HG03039 (cell line): ENCODE measurements at regions not wholly inside any gene's neighbourhood (a gene's known extent, or its start where the extent isn't known, plus 50 kb on each side); places are given as distances from the start of the nearest gene placed in this dataset.
A peak's percentile ranks its signal among the peaks of the same experiment; 100 is the strongest.

Source experiments
- ATAC-seq: cut with Tn5 transposase; IDR thresholded peaks from one replicate; pipeline ENCODE4 v1.9.1; 2021; ENCODE audit warnings: mild to moderate bottlenecking, moderate library complexity; ENCODE audit not compliant: unreplicated experiment

DNA sequence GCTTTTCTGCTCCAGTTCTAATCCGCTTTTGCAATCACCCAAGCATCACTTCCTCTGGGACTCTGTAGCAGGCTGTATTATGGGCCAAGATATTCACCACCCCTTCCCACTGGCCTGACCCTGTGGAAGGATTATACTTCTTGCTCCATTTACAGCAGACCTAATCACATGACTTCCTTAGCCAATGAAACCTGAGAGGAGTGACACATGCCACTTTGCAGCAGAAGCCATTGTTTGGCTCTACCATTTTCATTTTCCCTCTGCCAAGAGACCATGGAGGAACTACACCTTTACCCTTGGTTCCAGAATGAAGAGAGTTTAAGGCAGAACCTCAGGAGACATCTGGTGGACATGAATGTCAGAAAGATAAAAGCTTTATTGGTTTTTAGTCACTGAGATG lies 134.9 kb upstream of the HSD17B12 start:
- no peak for ATAC-seq

DNA sequence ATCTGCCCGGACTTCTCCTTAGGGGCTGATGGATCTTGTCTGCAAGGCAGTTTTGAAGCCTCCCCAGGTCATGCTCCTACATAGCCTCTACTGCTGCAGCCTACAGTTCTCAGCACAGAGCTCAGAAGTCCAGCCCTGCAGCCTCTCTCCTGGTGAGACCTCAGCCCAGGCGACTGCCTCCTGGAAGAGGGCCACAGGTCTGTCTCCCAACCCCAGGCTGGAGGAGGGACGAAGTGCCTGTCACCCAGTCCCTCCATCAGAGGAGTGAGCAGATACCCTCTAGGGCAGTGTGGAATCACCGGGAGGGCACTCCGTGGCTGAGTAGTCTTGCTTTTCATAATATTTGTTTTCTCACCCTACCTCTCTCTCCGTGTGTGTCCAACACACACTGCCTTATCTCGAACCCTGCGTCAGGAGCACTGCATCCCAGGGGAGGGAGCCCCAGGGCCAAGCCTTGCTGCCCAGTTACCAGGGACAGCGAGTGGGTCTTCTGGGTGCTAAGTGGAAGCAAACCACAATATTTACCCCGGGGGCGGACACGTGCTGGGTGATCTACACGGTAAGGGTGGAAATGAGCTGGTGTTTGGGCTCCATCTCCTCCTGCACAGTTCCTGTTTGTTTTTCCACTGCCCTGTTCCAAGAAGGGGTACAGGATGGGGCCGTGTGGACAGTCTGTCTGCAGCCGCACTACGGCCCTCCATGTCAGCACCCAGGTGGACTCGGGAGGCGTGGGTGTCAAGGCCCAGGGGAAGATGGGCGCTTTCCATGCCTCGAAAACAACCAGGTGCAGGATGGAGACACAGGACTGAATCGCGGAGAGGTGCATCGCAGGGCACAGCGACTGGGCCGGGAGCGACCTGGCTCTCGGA lies 133.7 kb upstream of the HSD17B12 start:
- no peak for ATAC-seq

DNA sequence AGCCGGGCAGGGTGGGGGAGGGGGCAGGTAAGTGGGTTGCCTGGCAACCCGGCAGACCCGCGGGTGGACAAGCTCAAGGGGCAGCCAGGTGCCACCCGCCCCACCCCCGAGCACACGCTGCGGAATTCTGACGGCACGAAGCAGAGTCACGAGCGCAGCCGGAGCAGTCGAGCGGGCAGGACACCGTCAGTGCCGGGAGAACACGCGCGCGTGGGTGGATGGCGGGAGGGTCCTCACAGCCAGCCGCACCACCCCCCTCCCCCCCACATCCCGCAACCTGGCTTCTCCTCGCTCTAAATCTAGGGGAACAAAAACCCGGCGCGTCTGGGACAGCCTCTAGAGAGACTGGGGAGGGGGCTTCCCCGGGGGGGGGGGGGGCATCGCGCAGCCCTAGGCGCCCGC lies 133.1 kb upstream of the HSD17B12 start:
- ATAC-seq, result no peak

DNA sequence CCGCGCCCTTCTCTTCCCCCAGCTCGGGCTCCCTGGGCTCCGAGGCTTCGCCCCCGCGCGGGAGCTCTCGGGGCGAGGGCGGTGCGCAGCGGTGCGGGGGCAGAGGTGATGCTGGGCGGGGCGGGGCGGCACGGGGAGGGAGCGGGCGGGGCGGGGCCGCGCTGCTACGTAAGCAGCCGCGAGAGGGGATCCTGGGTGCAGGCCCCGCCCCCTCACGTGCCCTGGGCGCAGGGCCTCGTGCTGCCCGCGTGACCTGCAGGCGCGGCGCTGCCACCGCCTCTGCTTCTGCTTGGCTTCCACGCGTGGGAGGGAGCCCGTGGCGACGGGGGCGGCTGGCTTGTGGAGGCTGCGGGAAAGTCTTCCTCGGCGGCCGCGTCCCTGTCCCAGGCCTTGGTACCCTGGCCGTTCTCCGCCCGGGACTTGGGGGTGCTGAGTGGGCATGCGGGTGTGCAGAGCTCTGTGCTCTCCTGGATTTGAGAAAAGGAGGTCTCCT lies 132.6 kb upstream of the HSD17B12 start:
- ATAC-seq, result no peak

DNA sequence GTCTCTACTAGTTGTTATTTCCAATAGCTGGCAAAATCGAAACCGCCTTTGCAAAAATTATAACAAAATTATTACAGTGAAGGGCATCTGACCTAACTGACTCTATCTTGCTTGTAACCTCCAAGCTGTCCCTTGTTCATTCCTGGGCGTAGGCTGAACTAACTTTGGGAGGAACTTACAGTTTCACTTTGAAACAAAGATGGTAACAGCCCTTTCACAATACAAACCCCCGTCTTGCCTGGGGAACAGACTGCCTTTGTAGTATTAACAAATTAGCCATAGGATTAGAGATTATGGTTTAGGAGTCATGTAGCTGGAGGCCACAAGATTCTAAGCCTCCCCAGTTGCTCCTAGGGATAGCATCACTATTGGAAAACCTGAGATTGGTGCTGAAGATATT lies 131.6 kb upstream of the HSD17B12 start:
- no peak for ATAC-seq

DNA sequence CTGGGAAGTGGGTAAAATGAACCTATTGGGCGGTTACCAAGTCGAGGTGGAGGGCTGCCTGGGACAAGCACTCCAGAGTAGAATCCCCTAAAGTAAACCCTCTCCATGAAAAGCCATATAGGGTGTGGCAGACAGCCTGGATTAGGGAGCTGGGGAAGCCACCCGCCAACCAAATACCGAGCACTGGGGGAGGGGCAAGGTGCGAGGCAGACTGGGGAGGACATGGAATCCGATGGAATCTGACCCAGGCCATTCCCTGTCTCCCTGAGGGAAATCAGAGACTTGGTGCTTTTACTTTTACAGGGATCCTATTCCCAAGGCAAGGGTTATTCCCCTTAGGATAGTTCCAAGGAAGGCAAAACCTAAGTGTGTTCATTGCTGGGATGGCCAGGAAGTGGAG lies 130.9 kb upstream of the HSD17B12 start:
- ATAC-seq, result no peak

DNA sequence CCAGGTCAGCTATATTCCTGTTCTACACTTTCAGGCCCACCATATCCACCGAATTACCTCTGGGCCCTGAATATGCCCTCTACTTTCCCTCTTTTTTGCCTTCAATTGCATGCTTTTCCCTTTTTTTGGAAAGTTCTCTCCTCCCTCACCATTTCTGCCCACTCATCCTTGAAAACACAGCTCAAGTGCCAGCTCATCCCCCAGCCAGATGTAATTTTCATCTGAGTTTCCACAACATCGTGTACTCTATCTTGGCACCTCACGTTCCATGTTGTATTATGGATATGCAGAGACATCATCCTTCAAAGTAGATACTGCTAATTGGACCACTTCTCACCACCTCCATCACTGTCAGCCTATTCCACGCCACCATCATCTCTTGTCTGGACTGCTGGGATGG lies 129.8 kb upstream of the HSD17B12 start:
- ATAC-seq, result no peak

DNA sequence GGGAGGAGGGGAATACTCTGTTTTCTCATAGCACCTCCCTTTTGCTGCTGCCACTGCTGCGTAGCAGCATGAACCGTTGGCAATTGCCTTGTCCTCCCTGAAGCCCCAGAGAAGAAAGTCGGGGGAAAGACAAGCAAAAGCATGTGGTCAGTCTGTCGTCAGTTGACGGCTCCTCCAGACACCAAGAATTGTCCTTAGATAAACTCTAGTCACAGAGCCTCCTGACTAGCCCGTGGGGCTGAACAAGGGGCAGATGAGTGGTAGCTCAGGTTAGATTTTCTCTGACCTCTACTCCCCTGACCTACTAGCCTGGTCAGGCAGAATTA lies 126.4 kb upstream of the HSD17B12 start:
- ATAC-seq, result no peak

DNA sequence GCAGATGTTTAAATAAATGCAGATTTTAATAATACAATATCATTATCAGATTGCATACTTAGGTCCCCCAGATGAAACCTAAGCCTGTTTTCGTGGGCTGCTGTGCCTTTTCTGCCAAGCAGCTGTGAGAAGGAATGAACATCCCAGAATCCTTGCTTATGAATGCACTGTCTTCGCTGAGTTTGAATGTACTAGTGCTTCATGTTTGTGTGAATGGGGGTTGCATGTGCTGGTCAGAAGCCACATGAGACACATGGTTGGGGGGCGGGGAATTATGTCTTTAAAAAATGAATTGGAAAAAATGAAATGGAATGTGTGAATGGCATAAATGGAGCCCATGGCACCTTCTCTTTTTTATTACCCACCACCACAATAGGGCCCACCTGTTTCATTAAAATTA lies 125.4 kb upstream of the HSD17B12 start:
- ATAC-seq, result no peak

DNA sequence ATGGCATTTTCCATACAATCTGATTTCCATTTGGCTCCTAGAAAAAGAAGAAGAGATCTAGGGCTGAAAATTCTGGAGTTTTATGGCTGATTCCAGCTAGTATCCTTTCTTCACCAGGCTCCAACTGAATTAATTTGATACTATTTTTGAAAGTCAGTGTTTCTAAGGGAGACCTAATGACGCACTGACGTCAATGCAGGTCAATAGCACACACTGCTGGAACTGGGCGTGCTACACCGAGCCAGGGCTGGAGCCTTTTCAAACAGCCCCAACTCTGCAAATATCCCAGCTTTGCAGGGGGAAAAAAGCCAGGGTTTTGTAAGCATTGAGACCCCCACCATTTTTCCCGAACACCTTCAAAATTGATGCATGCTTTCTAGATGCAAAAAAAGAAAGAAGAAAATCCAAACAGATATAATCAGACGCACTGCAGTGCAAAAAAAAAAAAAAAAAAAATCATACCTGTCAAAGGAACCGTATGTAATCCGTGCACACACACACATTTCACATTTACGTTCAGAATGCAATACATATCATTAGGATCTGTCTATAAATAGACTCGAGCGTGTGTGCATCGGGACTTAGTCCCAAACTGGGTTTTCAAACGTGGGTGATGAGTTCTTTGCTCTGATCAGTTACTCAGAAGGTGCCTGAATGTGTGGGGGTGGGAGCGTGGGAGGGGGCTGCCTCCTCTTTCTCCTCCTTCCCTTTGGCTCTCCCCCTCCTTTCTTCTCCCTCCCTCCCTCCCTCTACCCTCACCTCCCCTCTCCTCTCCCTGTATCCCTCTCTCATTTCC lies 124.5 kb upstream of the HSD17B12 start:
- ATAC-seq, result no peak

DNA sequence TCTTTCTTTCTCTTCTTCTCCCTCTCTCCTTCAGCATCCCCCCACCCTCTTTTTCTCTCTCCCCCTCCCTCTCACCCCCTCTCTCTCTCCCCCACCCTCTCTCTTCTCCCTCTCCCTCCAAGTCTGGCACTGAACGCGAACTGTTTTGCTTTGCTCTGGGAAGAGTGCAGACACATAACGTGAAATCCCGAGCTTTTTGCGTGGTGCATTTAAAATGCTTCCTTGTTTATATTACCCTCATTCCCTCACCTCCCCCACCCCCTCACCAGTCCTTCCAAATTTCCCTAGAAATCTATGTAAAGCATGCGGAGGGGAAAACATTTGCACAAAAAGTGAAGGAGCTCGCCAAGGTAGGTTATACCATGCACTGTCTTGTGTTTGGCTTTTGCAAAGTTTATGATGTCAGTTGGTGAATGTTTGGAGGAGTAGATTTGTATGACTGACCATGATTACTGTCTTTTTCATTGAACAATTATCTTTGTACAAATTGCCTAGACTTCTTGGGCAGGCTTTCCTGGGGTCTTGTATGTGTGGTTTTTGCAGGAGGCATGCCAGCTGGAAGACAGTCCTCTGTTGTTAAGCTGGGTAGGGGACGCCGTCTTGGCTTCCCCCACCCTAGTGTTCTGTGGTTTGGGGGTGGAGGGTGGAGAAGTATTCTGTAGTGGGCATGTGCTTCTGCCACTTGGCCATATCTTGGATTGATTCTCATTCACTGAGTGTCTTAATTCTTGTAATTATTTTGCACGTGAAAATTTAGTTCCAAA lies 123.7 kb upstream of the HSD17B12 start:
- ATAC-seq, result no peak

DNA sequence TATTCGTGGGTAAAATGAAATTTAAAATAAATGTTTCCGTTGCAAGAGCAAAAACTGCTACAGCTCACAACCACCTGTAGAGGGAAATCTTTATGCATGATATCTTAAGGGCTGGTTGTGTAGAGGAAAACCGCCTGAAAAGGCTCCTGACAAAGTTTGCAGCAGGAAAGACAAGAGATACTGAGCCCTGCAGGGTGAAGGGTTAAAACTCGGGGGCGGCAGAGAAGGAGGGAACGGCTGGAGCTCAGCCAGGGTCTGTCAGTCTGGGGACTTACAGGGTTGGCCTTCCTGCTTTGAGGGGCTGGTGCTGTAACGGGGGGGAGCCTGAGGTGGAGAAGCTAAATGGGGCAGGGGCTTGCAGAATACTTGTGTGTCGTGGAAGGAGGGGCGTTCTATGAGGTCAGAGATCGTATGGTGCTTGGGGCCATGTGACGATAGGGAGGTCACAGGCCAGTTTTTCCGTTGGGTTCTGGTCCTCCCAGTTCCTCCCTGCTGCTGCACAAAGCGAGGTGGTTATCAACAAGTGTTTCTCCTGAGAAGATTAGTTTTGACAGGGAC lies 122.9 kb upstream of the HSD17B12 start:
- no peak for ATAC-seq

DNA sequence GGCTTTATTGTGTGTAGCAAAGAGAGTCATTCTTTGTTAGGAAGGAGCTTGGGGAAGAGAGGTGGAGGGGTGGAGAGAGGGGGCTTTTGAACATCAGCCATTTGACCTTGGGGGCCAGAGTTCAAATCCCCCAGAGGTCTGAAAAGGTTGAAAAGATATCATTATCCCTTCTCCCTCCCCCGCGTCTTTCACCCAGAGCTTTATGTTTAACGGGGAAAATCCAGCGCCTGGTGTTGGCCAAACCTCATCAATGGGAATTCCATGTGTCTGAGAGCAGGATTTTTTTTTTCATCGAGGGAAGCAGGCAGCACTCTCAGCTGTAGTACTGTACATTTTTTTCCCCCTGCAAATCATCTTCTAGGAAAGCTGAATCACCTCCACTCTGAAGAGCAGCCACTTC lies 122.4 kb upstream of the HSD17B12 start:
- no peak for ATAC-seq

DNA sequence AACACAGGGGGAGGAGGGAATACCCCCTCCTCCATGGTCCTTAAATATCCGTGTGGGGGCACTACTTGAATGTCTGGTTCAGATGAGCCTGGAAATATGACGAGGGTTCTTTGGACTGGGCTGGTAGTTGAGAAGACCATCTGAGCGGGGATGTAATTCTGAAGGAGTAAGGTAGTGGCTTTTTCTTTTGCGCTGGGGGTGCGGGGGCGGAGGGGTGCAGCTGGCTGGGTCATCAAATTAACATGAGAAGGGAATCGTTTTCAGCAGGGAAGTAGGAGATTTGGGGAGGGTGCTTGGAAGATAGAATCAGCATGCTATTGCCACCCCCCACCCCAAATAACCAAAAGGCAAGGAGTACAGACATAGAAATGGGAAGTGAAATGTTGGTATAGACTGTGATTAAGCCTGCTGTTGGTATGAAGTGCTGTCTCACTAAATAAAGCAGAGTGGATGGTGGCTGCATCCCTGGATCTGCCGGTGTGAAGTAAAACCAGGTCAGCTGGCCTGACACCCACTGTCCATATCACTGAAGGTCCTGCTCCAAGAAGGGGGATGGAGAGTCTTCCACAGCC lies 121.9 kb upstream of the HSD17B12 start:
- no peak for ATAC-seq

DNA sequence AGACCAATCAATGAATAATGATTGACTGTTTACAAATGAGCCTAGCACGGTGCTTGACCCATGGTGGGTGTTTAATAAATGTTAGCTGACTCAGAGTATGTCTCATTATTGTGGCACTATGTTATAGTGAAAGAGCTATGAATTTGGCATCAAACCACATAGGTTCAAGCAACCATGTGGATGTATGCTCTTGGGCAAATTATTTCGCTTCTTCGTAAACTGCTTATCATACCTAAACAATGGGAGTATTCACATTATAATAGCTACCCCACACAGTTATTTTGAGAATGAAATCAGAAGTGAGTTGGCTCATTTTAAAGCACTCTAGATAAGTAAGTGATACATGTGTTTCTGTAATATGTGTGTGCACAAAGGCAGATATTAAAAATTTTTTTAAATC lies 118.7 kb upstream of the HSD17B12 start:
- ATAC-seq, result no peak

DNA sequence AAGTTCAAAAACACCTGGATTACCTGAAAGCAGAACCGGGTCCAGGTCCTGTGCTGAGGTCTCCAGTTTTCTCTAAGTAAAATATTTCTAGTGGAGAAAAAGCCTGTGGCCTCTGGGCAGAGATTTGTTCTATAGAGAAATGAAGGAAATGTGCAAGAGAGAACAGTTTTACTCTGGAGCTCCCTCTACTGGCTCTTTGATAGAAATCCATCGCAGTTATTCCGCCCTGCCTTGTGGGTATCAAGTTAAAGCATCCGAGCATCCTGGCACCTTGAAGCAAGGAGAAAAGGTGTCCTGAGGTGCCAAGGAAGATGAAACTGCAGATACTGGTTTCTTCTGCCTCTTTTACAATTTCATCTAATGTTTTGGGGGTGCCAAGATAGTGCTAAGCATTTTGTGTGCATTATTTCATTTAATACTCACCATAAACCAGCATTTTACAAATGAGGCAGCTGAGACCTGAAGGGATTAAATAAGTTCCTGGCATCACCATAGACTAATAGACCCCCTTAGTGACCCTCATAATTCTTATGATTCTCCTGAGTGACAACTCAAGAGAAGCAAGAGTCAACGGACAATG lies 113.1 kb upstream of the HSD17B12 start:
- peak; percentile 49 for ATAC-seq

DNA sequence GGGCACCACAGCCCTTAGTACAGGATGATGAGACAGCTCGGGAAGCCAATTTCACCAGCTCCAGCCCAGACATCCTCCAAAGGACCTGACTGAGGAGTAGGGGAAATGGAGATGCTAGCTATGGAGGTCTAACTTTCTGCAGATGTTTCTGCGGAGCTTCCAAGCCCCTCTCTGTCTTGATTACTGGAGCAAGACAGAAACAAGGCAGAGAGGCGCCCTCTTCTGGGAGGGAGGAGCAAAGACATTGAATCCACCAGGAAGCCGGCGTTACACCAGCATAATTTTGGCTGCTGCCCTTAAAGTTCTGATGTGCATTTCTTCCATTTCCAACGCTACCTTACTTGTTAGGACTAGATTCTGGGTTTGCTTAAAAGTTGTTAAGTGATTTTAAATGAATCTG lies 107.3 kb upstream of the HSD17B12 start:
- no peak for ATAC-seq

DNA sequence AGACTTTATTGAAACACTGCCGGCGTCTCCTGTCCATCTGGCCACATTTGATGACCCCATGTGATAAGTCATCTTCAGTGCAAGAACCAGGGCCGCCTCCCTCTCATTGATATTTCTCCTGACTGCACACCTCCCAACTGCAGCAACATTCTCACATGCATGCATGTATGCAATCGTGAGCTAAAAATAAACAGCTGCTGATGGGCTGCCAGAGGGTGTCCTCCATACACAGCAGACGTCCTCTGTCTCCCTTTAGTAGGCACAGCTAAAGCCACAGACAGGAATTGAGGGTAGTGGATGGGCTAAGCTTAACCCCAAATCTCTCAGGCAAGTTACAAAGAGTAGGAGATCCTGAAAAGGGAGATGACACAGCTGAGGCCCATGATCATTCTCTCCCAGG lies 106.7 kb upstream of the HSD17B12 start:
- ATAC-seq, result no peak

DNA sequence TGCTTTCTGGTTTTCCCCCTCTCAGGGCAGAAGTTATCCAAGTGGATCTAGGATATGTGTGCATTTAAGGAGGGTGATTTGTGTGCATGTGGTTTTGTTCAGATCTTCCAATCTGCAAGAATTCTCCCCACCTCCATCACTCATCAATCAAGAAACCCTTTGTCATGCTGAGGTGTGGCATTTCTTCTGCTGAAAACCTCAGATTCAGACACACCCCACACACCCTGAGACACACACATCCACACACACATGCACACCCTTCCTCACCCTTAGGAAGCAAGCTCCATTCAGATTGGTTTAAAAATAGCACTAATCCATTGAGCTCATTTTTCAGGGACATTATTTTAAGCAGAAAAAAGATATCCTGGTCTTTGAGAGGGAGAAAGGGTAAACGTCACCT lies 106.1 kb upstream of the HSD17B12 start:
- no peak for ATAC-seq
